ENCODE measurements at regions not wholly inside any gene's neighbourhood (a gene's known extent, or its start where the extent isn't known, plus 50 kb on each side); places are given as distances from the start of the nearest gene placed in this dataset.

DNA sequence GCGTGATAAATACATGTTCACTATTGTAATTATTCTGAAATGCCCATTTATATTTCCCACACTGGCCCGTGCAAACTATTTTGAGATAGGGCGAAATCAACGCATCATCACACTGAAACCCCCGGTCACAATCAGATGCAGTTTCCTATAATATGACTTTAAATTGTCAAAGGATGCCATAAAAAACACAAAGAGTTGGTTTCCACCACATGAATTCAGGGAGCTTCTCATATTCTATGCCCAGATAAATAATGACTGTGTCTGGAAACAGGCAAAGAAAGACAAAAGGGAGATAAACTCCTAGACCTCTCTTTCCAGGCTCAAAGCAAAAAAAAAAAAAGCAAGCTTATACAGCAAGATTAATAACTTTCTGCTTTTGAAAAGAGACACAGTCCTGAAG lies 375.8 kb upstream of the AKR1E2 start:
- TF ChIP-seq, protein P1, sequence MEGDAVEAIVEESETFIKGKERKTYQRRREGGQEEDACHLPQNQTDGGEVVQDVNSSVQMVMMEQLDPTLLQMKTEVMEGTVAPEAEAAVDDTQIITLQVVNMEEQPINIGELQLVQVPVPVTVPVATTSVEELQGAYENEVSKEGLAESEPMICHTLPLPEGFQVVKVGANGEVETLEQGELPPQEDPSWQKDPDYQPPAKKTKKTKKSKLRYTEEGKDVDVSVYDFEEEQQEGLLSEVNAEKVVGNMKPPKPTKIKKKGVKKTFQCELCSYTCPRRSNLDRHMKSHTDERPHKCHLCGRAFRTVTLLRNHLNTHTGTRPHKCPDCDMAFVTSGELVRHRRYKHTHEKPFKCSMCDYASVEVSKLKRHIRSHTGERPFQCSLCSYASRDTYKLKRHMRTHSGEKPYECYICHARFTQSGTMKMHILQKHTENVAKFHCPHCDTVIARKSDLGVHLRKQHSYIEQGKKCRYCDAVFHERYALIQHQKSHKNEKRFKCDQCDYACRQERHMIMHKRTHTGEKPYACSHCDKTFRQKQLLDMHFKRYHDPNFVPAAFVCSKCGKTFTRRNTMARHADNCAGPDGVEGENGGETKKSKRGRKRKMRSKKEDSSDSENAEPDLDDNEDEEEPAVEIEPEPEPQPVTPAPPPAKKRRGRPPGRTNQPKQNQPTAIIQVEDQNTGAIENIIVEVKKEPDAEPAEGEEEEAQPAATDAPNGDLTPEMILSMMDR (IDR thresholded peaks at IDR 0.05) = no peak
- TF ChIP-seq EP300 (IDR thresholded peaks at IDR 0.05) = no peak

Measured in sigmoid colon (tissue), 4 donors.